CD4-positive, alpha-beta memory T cell (primary cell): ENCODE measurements at regions not wholly inside any gene's neighbourhood (a gene's known extent, or its start where the extent isn't known, plus 50 kb on each side); places are given as distances from the start of the nearest gene placed in this dataset.

Experiments used
- CTCF ChIA-PET: fragments of 350-600 bp; sonication (Branson Sonifier 250); formaldehyde crosslinking; loops from one replicate; lab custom pipeline; 2021; ENCODE audit warnings: inconsistent platforms; ENCODE audit not compliant: partially characterized antibody; lab: Charles Lee
- POLR2A ChIA-PET: fragments of 350-600 bp; sonication (Branson Sonifier 250); formaldehyde crosslinking; loops from one replicate; lab custom pipeline; 2021; ENCODE audit not compliant: partially characterized antibody; lab: Charles Lee
- DNase-seq, 5 donors: peaks; one replicate each; pipeline versions ENCODE4 v3.0.0 to v3.0.0-alpha.2; 2020 to 2022; ENCODE audit warnings: mixed read lengths in 1 of 5
- H3K27ac ChIP-seq: one replicate; pipeline ENCODE4 v1.7.0; 2013; ENCODE audit warnings: low read depth, low read length
- H3K27me3 ChIP-seq: 2 replicates; pipeline ENCODE4 v1.7.0; 2013; ENCODE audit warnings: mild to moderate bottlenecking, low read length, moderate library complexity; ENCODE audit not compliant: insufficient read depth
- H3K36me3 ChIP-seq: 2 replicates; pipeline ENCODE4 v1.7.0; 2013; ENCODE audit warnings: mild to moderate bottlenecking, low read length, moderate library complexity; ENCODE audit not compliant: insufficient read depth
- H3K4me1 ChIP-seq: 2 replicates; pipeline ENCODE4 v1.7.0; 2013; ENCODE audit warnings: mild to moderate bottlenecking, low read length, moderate library complexity; ENCODE audit not compliant: insufficient read depth
- H3K4me3 ChIP-seq, 2 donors: one replicate each; pipeline ENCODE4 v1.7.0; 2013; ENCODE audit warnings: low read length in 2 of 2, mild to moderate bottlenecking in 1 of 2
- H3K9me3 ChIP-seq, 2 donors: one replicate each; pipeline ENCODE4 v1.7.0; 2013; ENCODE audit warnings: low read length in 2 of 2, control low read depth in 1 of 2; ENCODE audit not compliant: control insufficient read depth in 1 of 2
- H3K27ac Mint-ChIP-seq, 7 donors: one replicate each; pipeline ENCODE4 v1.8.0; 2020 to 2021; ENCODE audit warnings: mixed read lengths in 7 of 7, mild to moderate bottlenecking in 6 of 7, inconsistent platforms in 3 of 7, moderate library complexity in 3 of 7
- H3K27me3 Mint-ChIP-seq, 2 donors: one replicate each; pipeline ENCODE4 v1.8.0; 2020 to 2021; ENCODE audit warnings: mixed read lengths in 2 of 2
- H3K36me3 Mint-ChIP-seq, 2 donors: one replicate each; pipeline ENCODE4 v1.8.0; 2020 to 2021; ENCODE audit warnings: mixed read lengths in 2 of 2, inconsistent platforms in 1 of 2, mild to moderate bottlenecking in 1 of 2
- H3K4me1 Mint-ChIP-seq, 4 donors: one replicate each; pipeline ENCODE4 v1.8.0; 2020 to 2021; ENCODE audit warnings: mixed read lengths in 4 of 4, mild to moderate bottlenecking in 1 of 4
- H3K4me3 Mint-ChIP-seq, 8 donors: one replicate each; pipeline ENCODE4 v1.8.0; 2020 to 2021; ENCODE audit warnings: mixed read lengths in 8 of 8, mild to moderate bottlenecking in 7 of 8, moderate library complexity in 6 of 8, inconsistent platforms in 3 of 8
- H3K9me3 Mint-ChIP-seq, 8 donors: one replicate each; pipeline ENCODE4 v1.8.0; 2020 to 2021; ENCODE audit warnings: mixed read lengths in 8 of 8, mild to moderate bottlenecking in 5 of 8, inconsistent platforms in 3 of 8, moderate library complexity in 1 of 8
- intact Hi-C: fragments of 100-400 bp; cut with micrococcal nuclease; formaldehyde crosslinking; loops from one replicate; pipeline ENCODE4 v1.15.1; 2023

- ChIA-PET POLR2A (no interaction called here), CTCF (no interaction called here)
- Histone ChIP-seq H3K27ac (no peak overlapping the region), H3K4me1 (no peaks in the 10 kb centered on the region), H3K36me3 (no peaks in the 10 kb centered on the region), H3K4me3 (no peak overlapping the region), H3K27me3 (no peaks in the 10 kb centered on the region), H3K9me3 (no peaks in the 10 kb centered on the region)
- intact Hi-C loops, result no loop called here
- no peaks in the 10 kb centered on the region for H3K4me1 Mint-ChIP-seq
- no peak for DNase-seq
- H3K27me3 Mint-ChIP-seq, result no peaks in the 10 kb centered on the region
- peaks cover 0 to 1% (median 0%) of the 10 kb centered on the region in 8 donors for H3K9me3 Mint-ChIP-seq
- H3K27ac Mint-ChIP-seq, result no peak overlapping the region
- no peak overlapping the region for H3K4me3 Mint-ChIP-seq
- no peaks in the 10 kb centered on the region for H3K36me3 Mint-ChIP-seq
Observed at GRCh38 chr6:78523622-78524021, 343.7 kb upstream of the IRAK1BP1 start.

GRCh38 chr6:78525976-78526375, 341.4 kb upstream of the IRAK1BP1 start:
- intact Hi-C loops, result no loop called here
- H3K4me1 ChIP-seq, result no peaks in the 10 kb centered on the region
- no peaks in the 10 kb centered on the region for H3K36me3 Mint-ChIP-seq
- no peak for DNase-seq
- no peak overlapping the region for H3K4me3 Mint-ChIP-seq
- no peaks in the 10 kb centered on the region for H3K36me3 ChIP-seq
- no peak overlapping the region for H3K27ac ChIP-seq
- no peaks in the 10 kb centered on the region for H3K9me3 Mint-ChIP-seq
- no peaks in the 10 kb centered on the region for H3K27me3 Mint-ChIP-seq
- H3K27me3 ChIP-seq, result no peaks in the 10 kb centered on the region
- CTCF ChIA-PET, result no interaction called here
- H3K9me3 ChIP-seq, result no peaks in the 10 kb centered on the region
- H3K4me3 ChIP-seq, result no peak overlapping the region
- no peak overlapping the region for H3K27ac Mint-ChIP-seq
- POLR2A ChIA-PET, result no interaction called here
- no peaks in the 10 kb centered on the region for H3K4me1 Mint-ChIP-seq

- ChIA-PET POLR2A (no interaction called here), CTCF (no interaction called here)
- Mint-ChIP-seq H3K27ac (no peak overlapping the region), H3K36me3 (no peaks in the 10 kb centered on the region), H3K27me3 (no peaks in the 10 kb centered on the region), H3K4me1 (no peaks in the 10 kb centered on the region), H3K4me3 (no peak overlapping the region), H3K9me3 (peaks cover 0 to under 1% (median 0%) of the 10 kb centered on the region in 8 donors)
- no peak for DNase-seq
- Histone ChIP-seq H3K9me3 (no peaks in the 10 kb centered on the region), H3K4me1 (no peaks in the 10 kb centered on the region), H3K27ac (no peak overlapping the region), H3K36me3 (no peaks in the 10 kb centered on the region), H3K27me3 (no peaks in the 10 kb centered on the region), H3K4me3 (no peak overlapping the region)
- intact Hi-C loops, result no loop called here
Observed at GRCh38 chr6:78526432-78526831, 340.9 kb upstream of the IRAK1BP1 start.

- no peaks in the 10 kb centered on the region for H3K27me3 Mint-ChIP-seq
- ChIA-PET POLR2A (no interaction called here), CTCF (no interaction called here)
- Histone ChIP-seq H3K27ac (no peak overlapping the region), H3K4me3 (no peak overlapping the region), H3K9me3 (no peaks in the 10 kb centered on the region), H3K4me1 (no peaks in the 10 kb centered on the region), H3K36me3 (no peaks in the 10 kb centered on the region), H3K27me3 (no peaks in the 10 kb centered on the region)
- DNase-seq, result no peak
- H3K36me3 Mint-ChIP-seq, result no peaks in the 10 kb centered on the region
- peaks cover 0 to 3% (median 0%) of the 10 kb centered on the region in 8 donors for H3K9me3 Mint-ChIP-seq
- no peaks in the 10 kb centered on the region for H3K4me1 Mint-ChIP-seq
- H3K4me3 Mint-ChIP-seq, result no peak overlapping the region
- intact Hi-C loops, result no loop called here
- no peak overlapping the region for H3K27ac Mint-ChIP-seq
Observed at GRCh38 chr6:78528926-78529325, 338.4 kb upstream of the IRAK1BP1 start.

GRCh38 chr6:78530208-78530607, 337.1 kb upstream of the IRAK1BP1 start:
- Histone ChIP-seq H3K4me3 (no peak overlapping the region), H3K4me1 (no peaks in the 10 kb centered on the region), H3K27ac (no peak overlapping the region), H3K27me3 (no peaks in the 10 kb centered on the region), H3K9me3 (no peaks in the 10 kb centered on the region), H3K36me3 (no peaks in the 10 kb centered on the region)
- no peaks in the 10 kb centered on the region for H3K4me1 Mint-ChIP-seq
- H3K27me3 Mint-ChIP-seq, result no peaks in the 10 kb centered on the region
- no peak overlapping the region for H3K4me3 Mint-ChIP-seq
- H3K36me3 Mint-ChIP-seq, result no peaks in the 10 kb centered on the region
- ChIA-PET POLR2A (no interaction called here), CTCF (no interaction called here)
- intact Hi-C loops, result no loop called here
- no peak overlapping the region for H3K27ac Mint-ChIP-seq
- DNase-seq, result no peak
- H3K9me3 Mint-ChIP-seq, result peaks cover 0 to 3% (median 0%) of the 10 kb centered on the region in 8 donors

GRCh38 chr6:78533426-78533825, 333.9 kb upstream of the IRAK1BP1 start:
- CTCF ChIA-PET, result no interaction called here

GRCh38 chr6:78533876-78534275, 333.5 kb upstream of the IRAK1BP1 start:
- POLR2A ChIA-PET, result no interaction called here
- intact Hi-C loops, result no loop called here

More at GRCh38 chr6:78533426-78533825, 333.9 kb upstream of the IRAK1BP1 start:
- no peaks in the 10 kb centered on the region for H3K27me3 Mint-ChIP-seq
- H3K27ac Mint-ChIP-seq, result no peak overlapping the region
- intact Hi-C loops, result no loop called here
- Histone ChIP-seq H3K27ac (no peak overlapping the region), H3K9me3 (no peaks in the 10 kb centered on the region), H3K4me3 (no peak overlapping the region), H3K4me1 (no peaks in the 10 kb centered on the region), H3K27me3 (no peaks in the 10 kb centered on the region), H3K36me3 (no peaks in the 10 kb centered on the region)
- H3K4me3 Mint-ChIP-seq, result no peak overlapping the region
- POLR2A ChIA-PET, result no interaction called here
- H3K36me3 Mint-ChIP-seq, result no peaks in the 10 kb centered on the region
- DNase-seq, result no peak
- peaks cover 0 to 3% (median 0%) of the 10 kb centered on the region in 8 donors for H3K9me3 Mint-ChIP-seq
- H3K4me1 Mint-ChIP-seq, result no peaks in the 10 kb centered on the region

GRCh38 chr6:78538002-78538401, 329.3 kb upstream of the IRAK1BP1 start:
- no peak overlapping the region for H3K4me3 ChIP-seq
- H3K27me3 ChIP-seq, result no peaks in the 10 kb centered on the region
- H3K27me3 Mint-ChIP-seq, result no peaks in the 10 kb centered on the region
- H3K4me1 Mint-ChIP-seq, result no peaks in the 10 kb centered on the region
- H3K27ac Mint-ChIP-seq, result no peak overlapping the region
- CTCF ChIA-PET, result no interaction called here
- no peaks in the 10 kb centered on the region for H3K4me1 ChIP-seq
- no peak overlapping the region for H3K4me3 Mint-ChIP-seq
- H3K9me3 ChIP-seq, result no peaks in the 10 kb centered on the region
- H3K36me3 Mint-ChIP-seq, result no peaks in the 10 kb centered on the region
- H3K36me3 ChIP-seq, result no peaks in the 10 kb centered on the region
- POLR2A ChIA-PET, result no interaction called here
- H3K27ac ChIP-seq, result no peak overlapping the region
- intact Hi-C loops, result no loop called here
- DNase-seq, result no peak
- H3K9me3 Mint-ChIP-seq, result peaks cover 0 to 3% (median 0%) of the 10 kb centered on the region in 8 donors

More at GRCh38 chr6:78533876-78534275, 333.5 kb upstream of the IRAK1BP1 start:
- Histone ChIP-seq H3K4me3 (no peak overlapping the region), H3K27ac (no peak overlapping the region), H3K27me3 (no peaks in the 10 kb centered on the region), H3K4me1 (no peaks in the 10 kb centered on the region), H3K9me3 (no peaks in the 10 kb centered on the region), H3K36me3 (no peaks in the 10 kb centered on the region)
- H3K4me3 Mint-ChIP-seq, result no peak overlapping the region
- no peaks in the 10 kb centered on the region for H3K4me1 Mint-ChIP-seq
- H3K27ac Mint-ChIP-seq, result no peak overlapping the region
- CTCF ChIA-PET, result no interaction called here
- no peak for DNase-seq
- H3K9me3 Mint-ChIP-seq, result peaks cover 0 to 3% (median 0%) of the 10 kb centered on the region in 8 donors
- no peaks in the 10 kb centered on the region for H3K36me3 Mint-ChIP-seq
- no peaks in the 10 kb centered on the region for H3K27me3 Mint-ChIP-seq
